ENCODE measurements at regions not wholly inside any gene's neighbourhood (a gene's known extent, or its start where the extent isn't known, plus 50 kb on each side); places are given as distances from the start of the nearest gene placed in this dataset.

- no peak overlapping the region for H3K4me3 ChIP-seq (ENCODE audit: extremely low read depth in 1 of 4, insufficient read depth in 2 of 4, low read depth in 3 of 4, low read length in 4 of 4)
- H4K5ac ChIP-seq (ENCODE audit: insufficient read length, low read depth, low read length), result no peak overlapping the region
- no peak for DNase-seq (ENCODE audit: low read depth in 1 of 2, low spot score in 2 of 2)
- H3K23me2 ChIP-seq (ENCODE audit: low read depth, low read length), result no peaks in the 10 kb centered on the region
- no peak overlapping the region for H3K4ac ChIP-seq (replicated peaks; ENCODE audit: insufficient read length, low read depth, low read length)
- no peak overlapping the region for H2AK5ac ChIP-seq (ENCODE audit: low read depth, low read length)
- H4K20me1 ChIP-seq (replicated peaks in 1 of 2; ENCODE audit: control insufficient read depth in 1 of 2, insufficient read depth in 2 of 2, low read length in 2 of 2), result no peaks in the 10 kb centered on the region
- H3K56ac ChIP-seq (replicated peaks; ENCODE audit: insufficient read length, low read depth, low read length), result no peak overlapping the region
- no peak overlapping the region for H4K91ac ChIP-seq (replicated peaks; ENCODE audit: insufficient read length, low read length)
- FAIRE-seq, result no peak
- H3K27ac ChIP-seq (ENCODE audit: low read depth, low read length), result no peak overlapping the region
- H2BK5ac ChIP-seq (ENCODE audit: low read depth, low read length), result no peak overlapping the region
- H3K4me1 ChIP-seq (replicated peaks in 1 of 4; ENCODE audit: control insufficient read depth in 3 of 4, insufficient read depth in 4 of 4, low read length in 3 of 4), result no peaks in the 10 kb centered on the region
- H3K36me3 ChIP-seq (ENCODE audit: control insufficient read depth in 2 of 4, insufficient read depth in 4 of 4, low read length in 3 of 4), result no peaks in the 10 kb centered on the region
- H3K18ac ChIP-seq (ENCODE audit: extremely low read depth, low read length), result no peak overlapping the region
- WGBS, 2 experiments (ENCODE audit: extremely low coverage in 1 of 2, insufficient coverage in 1 of 2, insufficient read length in 1 of 2, insufficient replicate concordance in 2 of 2, low coverage in 1 of 2, low lambda C conversion rate in 2 of 2, missing lambda C conversion rate in 1 of 2), result 100% methylated on average over 1 of the region's 1 CpG; no CpG with 5 or more reads in 1 of the 2 experiments
- no peak overlapping the region for H2BK20ac ChIP-seq (ENCODE audit: low read length)
- H3K27me3 ChIP-seq (replicated peaks in 1 of 4; ENCODE audit: control insufficient read depth in 3 of 4, extremely low read depth in 1 of 4, insufficient read depth in 3 of 4, low read length in 3 of 4), result no peaks in the 10 kb centered on the region
- no peak overlapping the region for H3K9ac ChIP-seq (replicated peaks in 1 of 4; ENCODE audit: extremely low read depth in 1 of 4, low read depth in 3 of 4, low read length in 3 of 4)
- H3K79me1 ChIP-seq (ENCODE audit: low read depth, low read length), result no peaks in the 10 kb centered on the region
- H3K23ac ChIP-seq (ENCODE audit: insufficient read length), result no peak overlapping the region
- POLR2A ChIA-PET (ENCODE audit: partially characterized antibody), result no interaction called here
- no peak overlapping the region for H3K14ac ChIP-seq (ENCODE audit: insufficient read length)
- no peak overlapping the region for H2BK12ac ChIP-seq (ENCODE audit: low read depth, low read length)
- H4K8ac ChIP-seq (ENCODE audit: extremely low read depth, insufficient read depth, low read length), result no peak overlapping the region
- no peaks in the 10 kb centered on the region for H3K9me3 ChIP-seq (ENCODE audit: insufficient read depth in 2 of 2, low read depth in 1 of 2, low read length in 1 of 2)
- H2BK120ac ChIP-seq (replicated peaks; ENCODE audit: low read depth, low read length), result no peak overlapping the region
- CTCF ChIA-PET (ENCODE audit: partially characterized antibody), result no interaction called here
- no peak overlapping the region for H2BK15ac ChIP-seq (ENCODE audit: low read length)
- H3K4me2 ChIP-seq (ENCODE audit: insufficient read depth in 1 of 2, low read depth in 2 of 2, low read length in 2 of 2), result no peak overlapping the region
- H2AFZ ChIP-seq (ENCODE audit: low read length), result no peak overlapping the region
- no peaks in the 10 kb centered on the region; a peak in 1 of 4 replicates for H3K79me2 ChIP-seq (ENCODE audit: control insufficient read depth in 1 of 2, insufficient read depth in 2 of 2, low read length in 2 of 2)
- TF ChIP-seq RFX5 (IDR thresholded peaks at IDR 0.05; ENCODE audit: borderline replicate concordance, low read depth, low read length), result no peak
- no peak for TF ChIP-seq SP2 (IDR thresholded peaks at IDR 0.05; ENCODE audit: low read length)
- TF ChIP-seq RXRA (IDR thresholded peaks at IDR 0.05; ENCODE audit: insufficient read depth, low read depth, low read length), result no peak
- no peak for TF ChIP-seq SAP30 (IDR thresholded peaks at IDR 0.05; ENCODE audit: insufficient read depth, insufficient replicate concordance, low read length)
These were observed 201.6 kb upstream of the NAV2 start for GRCh38 chr11:19511066-19511412.
